ENCODE measurements at regions not wholly inside any gene's neighbourhood (a gene's known extent, or its start where the extent isn't known, plus 50 kb on each side); places are given as distances from the start of the nearest gene placed in this dataset.

DNA sequence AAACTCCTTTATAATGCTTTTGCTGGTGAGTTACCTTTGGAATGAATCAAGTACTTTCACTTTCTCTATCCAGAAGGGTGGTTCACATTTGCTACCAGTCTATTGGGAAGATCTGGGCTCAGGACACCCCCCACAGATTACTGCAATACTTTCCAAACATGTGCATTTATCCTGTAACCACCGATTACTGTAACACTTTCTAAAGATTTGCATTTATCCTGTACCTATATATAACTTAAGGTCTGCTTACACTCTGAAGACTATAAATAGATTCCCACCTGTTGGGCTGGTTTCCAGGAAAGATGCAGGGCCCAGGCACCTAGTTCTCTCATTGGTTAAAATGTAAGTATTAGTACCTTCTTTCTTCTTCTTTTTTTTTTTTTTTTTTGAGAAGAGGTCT is 113.0 kb upstream of the NEDD4L start:
- no CpG with 5 or more reads among the region's 1 CpG for WGBS, 2 experiments (ENCODE audit: extremely low coverage in 2 of 2, insufficient read length in 1 of 2)
- H3K4me1 ChIP-seq (ENCODE audit: control insufficient read depth, insufficient read depth, low read length): no peaks in the 10 kb centered on the region

More for the DNA sequence above, 113.0 kb upstream of the NEDD4L start:
- H2BK120ac ChIP-seq (ENCODE audit: low read depth, low read length): no peak overlapping the region
- no peak overlapping the region for H4K5ac ChIP-seq (ENCODE audit: low read depth, low read length)
- H3K9ac ChIP-seq (ENCODE audit: low read depth, low read length): no peak overlapping the region
- no peak for TF ChIP-seq RCOR1 (IDR thresholded peaks at IDR 0.05; ENCODE audit: insufficient replicate concordance, low read length)
- no peak for TF ChIP-seq NFE2L2 (IDR thresholded peaks at IDR 0.05; ENCODE audit: low read depth, low read length)
- TF ChIP-seq CEBPB (IDR thresholded peaks at IDR 0.05; ENCODE audit: low read depth, low read length): no peak
- TF ChIP-seq RFX5 (IDR thresholded peaks at IDR 0.05; ENCODE audit: low read depth, low read length): no peak
- no peak for TF ChIP-seq MAFK (IDR thresholded peaks at IDR 0.05; ENCODE audit: low read depth, low read length)
- no peak for TF ChIP-seq MXI1 (IDR thresholded peaks at IDR 0.05; ENCODE audit: borderline replicate concordance, low read depth, low read length)
- TF ChIP-seq CHD1 (IDR thresholded peaks at IDR 0.05; ENCODE audit: low read depth, low read length): no peak
- no peak for TF ChIP-seq BHLHE40 (IDR thresholded peaks at IDR 0.05; ENCODE audit: low read depth, low read length)
- no peak for TF ChIP-seq POLR2A (IDR thresholded peaks at IDR 0.05; ENCODE audit: low read depth, low read length)
- no peak overlapping the region for H3K4me2 ChIP-seq (ENCODE audit: low read depth, low read length)
- H2AK9ac ChIP-seq (replicated peaks; ENCODE audit: low read depth, low read length, poor library complexity): no peak overlapping the region
- ChIA-PET CTCF (no interaction called here), POLR2A (ENCODE audit: unreplicated experiment) (no interaction called here)
- H4K91ac ChIP-seq (ENCODE audit: insufficient read depth, low read depth, low read length): no peak overlapping the region
- no peak overlapping the region for H3K27ac ChIP-seq (ENCODE audit: insufficient read depth, low read length)
- no peak overlapping the region for H4K8ac ChIP-seq (ENCODE audit: low read depth in 2 of 2, low read length in 2 of 2)
- no peaks in the 10 kb centered on the region for H3K27me3 ChIP-seq (ENCODE audit: control insufficient read depth, insufficient read depth, low read length)
- no peak overlapping the region for H3K56ac ChIP-seq (ENCODE audit: extremely low read depth, insufficient read depth, low read length)
- intact Hi-C loops (cut with micrococcal nuclease) (no loop called here), in situ Hi-C loops (cut with MboI; ENCODE audit: low sequenced_read_pairs) (no loop called here), dilution Hi-C loops (cut with HindIII; ENCODE audit: low sequenced_read_pairs, unreplicated experiment) (no loop called here)
- no peak overlapping the region for H3K23ac ChIP-seq (ENCODE audit: low read depth, low read length)
- no peaks in the 10 kb centered on the region for H3K36me3 ChIP-seq (ENCODE audit: control insufficient read depth, insufficient read depth, low read length)
- H2BK20ac ChIP-seq (ENCODE audit: low read depth, low read length): no peak overlapping the region
- no peak overlapping the region for H2BK15ac ChIP-seq (ENCODE audit: low read depth, low read length)
- H4K20me1 ChIP-seq (ENCODE audit: insufficient read depth, low read length): no peaks in the 10 kb centered on the region
- H3K4me3 ChIP-seq (ENCODE audit: insufficient read depth, low read depth, low read length): no peak overlapping the region
- H3K4ac ChIP-seq (ENCODE audit: low read depth, low read length): no peak overlapping the region
- no TSS peak for BruUV-seq (replicated peaks)
- no peak overlapping the region for H3K14ac ChIP-seq (replicated peaks; ENCODE audit: low read depth, low read length)
- H3K18ac ChIP-seq (ENCODE audit: low read depth, low read length): no peak overlapping the region
- no peak for ATAC-seq (ENCODE audit: low read depth)
- DNase-seq: no peak
- H3K79me1 ChIP-seq (ENCODE audit: low read depth in 1 of 2, low read length in 2 of 2): no peaks in the 10 kb centered on the region
- H2AFZ ChIP-seq (replicated peaks; ENCODE audit: low read length, poor library complexity): no peak overlapping the region
- H2AK5ac ChIP-seq (ENCODE audit: low read depth, low read length): no peak overlapping the region
- H2BK5ac ChIP-seq (ENCODE audit: low read depth, low read length, poor library complexity, severe bottlenecking): no peak overlapping the region
- H3K9me3 ChIP-seq (ENCODE audit: control insufficient read depth, insufficient read depth, low read length): no peaks in the 10 kb centered on the region
- H3K9me1 ChIP-seq (ENCODE audit: insufficient read depth, low read length): no peaks in the 10 kb centered on the region

Measured in IMR-90 (cell line).